Gastrocnemius medialis (tissue), 4 donors: ENCODE measurements at regions not wholly inside any gene's neighbourhood (a gene's known extent, or its start where the extent isn't known, plus 50 kb on each side); places are given as distances from the start of the nearest gene placed in this dataset.

Experiments
- POLR2A ChIP-seq, 2 donors: fragments of 450-650 bp; IDR thresholded peaks; one replicate each; pipeline ENCODE4 v1.6.1; 2017; ENCODE audit warnings: antibody characterized with exemption in 2 of 2, mild to moderate bottlenecking in 2 of 2, moderate library complexity in 2 of 2
- TF ChIP-seq, protein P1 (sequence below), 5 experiments: fragments of 450-650 bp in 3 of 5; fragments of 200-600 bp in 2 of 5; sonication (generic) in 2 of 5; IDR thresholded peaks in 4 of 5; conservative IDR thresholded peaks in 1 of 5; 1 replicate in 4 of 5; 2 replicates in 1 of 5; pipeline ENCODE4 v1.5.1; 2016 to 2019; ENCODE audit warnings: antibody characterized with exemption in 5 of 5, mild to moderate bottlenecking in 3 of 5, moderate library complexity in 3 of 5

DNA sequence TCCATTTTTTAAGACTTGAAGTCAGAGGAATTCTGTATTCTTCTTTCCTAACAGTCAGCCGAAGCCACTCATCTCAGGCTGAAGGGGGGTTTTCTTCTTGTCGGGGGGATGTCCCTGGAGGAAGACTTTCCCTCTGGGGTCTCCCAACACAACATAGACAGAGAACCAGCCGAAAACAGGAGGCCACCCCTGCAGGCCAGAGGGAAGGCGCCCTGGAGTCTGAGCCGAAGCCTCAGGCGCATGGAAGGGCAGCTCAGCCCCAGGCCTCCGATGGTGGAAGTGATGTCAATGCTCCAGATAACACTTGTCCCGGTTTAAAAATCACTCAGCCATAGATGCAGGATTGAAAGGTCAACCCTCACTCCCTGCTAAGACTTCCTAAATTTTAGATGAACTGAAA, 1393.0 kb downstream of the TBC1D22A start:
- no peak for TF ChIP-seq POLR2A (IDR thresholded peaks at IDR 0.05)
- TF ChIP-seq, protein P1, sequence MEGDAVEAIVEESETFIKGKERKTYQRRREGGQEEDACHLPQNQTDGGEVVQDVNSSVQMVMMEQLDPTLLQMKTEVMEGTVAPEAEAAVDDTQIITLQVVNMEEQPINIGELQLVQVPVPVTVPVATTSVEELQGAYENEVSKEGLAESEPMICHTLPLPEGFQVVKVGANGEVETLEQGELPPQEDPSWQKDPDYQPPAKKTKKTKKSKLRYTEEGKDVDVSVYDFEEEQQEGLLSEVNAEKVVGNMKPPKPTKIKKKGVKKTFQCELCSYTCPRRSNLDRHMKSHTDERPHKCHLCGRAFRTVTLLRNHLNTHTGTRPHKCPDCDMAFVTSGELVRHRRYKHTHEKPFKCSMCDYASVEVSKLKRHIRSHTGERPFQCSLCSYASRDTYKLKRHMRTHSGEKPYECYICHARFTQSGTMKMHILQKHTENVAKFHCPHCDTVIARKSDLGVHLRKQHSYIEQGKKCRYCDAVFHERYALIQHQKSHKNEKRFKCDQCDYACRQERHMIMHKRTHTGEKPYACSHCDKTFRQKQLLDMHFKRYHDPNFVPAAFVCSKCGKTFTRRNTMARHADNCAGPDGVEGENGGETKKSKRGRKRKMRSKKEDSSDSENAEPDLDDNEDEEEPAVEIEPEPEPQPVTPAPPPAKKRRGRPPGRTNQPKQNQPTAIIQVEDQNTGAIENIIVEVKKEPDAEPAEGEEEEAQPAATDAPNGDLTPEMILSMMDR (IDR thresholded peaks at IDR 0.05 in 4 of 5, conservative IDR thresholded peaks at IDR 0.05 in 1 of 5), result no peak
